Peyer's patch (tissue), 4 donors: ENCODE measurements at regions not wholly inside any gene's neighbourhood (a gene's known extent, or its start where the extent isn't known, plus 50 kb on each side); places are given as distances from the start of the nearest gene placed in this dataset.

Source experiments
- POLR2A ChIP-seq, 2 donors: fragments of 450-650 bp; IDR thresholded peaks; one replicate each; pipeline ENCODE4 v1.5.1; 2017; ENCODE audit warnings: antibody characterized with exemption in 2 of 2, mild to moderate bottlenecking in 2 of 2, moderate library complexity in 2 of 2
- TF ChIP-seq, protein P1 (sequence below), 6 experiments: fragments of 450-650 bp in 4 of 6; fragments of 200-600 bp in 2 of 6; sonication (generic) in 1 of 6; IDR thresholded peaks; one replicate each; pipeline ENCODE4 v1.5.1; 2017 to 2019; ENCODE audit warnings: antibody characterized with exemption in 6 of 6, mild to moderate bottlenecking in 3 of 6, moderate library complexity in 1 of 6

DNA sequence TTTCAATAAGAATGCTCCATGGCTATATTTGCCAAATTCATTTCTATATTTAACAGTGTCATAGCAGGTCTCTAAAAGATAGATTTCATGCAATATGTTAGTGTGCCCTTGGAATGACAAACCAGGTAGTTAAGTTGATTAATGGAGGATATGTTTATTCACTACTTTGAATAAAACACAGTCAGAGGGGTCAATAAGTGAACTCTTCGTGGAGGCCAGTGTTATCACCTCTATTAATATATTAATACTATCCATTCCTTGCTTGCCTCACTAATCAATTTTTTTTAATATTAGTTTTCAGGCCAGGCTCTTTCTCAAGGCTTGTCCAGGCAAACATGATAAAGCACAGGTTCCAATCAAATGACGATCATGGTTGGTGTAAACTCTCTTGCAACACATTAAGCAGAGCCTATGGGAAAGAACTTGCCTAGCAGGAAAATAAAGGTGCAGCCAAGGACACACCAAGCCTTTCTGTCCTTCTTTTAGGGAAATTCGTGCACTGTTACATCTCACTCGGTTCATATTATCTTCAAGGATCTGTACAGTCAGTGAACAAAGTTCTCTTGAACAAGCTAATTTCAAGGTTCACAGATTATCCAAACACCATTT lies 144.7 kb downstream of the DCK start:
- no peak for TF ChIP-seq POLR2A (IDR thresholded peaks at IDR 0.05)
- TF ChIP-seq, protein P1, sequence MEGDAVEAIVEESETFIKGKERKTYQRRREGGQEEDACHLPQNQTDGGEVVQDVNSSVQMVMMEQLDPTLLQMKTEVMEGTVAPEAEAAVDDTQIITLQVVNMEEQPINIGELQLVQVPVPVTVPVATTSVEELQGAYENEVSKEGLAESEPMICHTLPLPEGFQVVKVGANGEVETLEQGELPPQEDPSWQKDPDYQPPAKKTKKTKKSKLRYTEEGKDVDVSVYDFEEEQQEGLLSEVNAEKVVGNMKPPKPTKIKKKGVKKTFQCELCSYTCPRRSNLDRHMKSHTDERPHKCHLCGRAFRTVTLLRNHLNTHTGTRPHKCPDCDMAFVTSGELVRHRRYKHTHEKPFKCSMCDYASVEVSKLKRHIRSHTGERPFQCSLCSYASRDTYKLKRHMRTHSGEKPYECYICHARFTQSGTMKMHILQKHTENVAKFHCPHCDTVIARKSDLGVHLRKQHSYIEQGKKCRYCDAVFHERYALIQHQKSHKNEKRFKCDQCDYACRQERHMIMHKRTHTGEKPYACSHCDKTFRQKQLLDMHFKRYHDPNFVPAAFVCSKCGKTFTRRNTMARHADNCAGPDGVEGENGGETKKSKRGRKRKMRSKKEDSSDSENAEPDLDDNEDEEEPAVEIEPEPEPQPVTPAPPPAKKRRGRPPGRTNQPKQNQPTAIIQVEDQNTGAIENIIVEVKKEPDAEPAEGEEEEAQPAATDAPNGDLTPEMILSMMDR (IDR thresholded peaks at IDR 0.05), result no peak
